ENCODE measurements at regions not wholly inside any gene's neighbourhood (a gene's known extent, or its start where the extent isn't known, plus 50 kb on each side); places are given as distances from the start of the nearest gene placed in this dataset.

- no peak for ATAC-seq
- TF ChIP-seq RARB (CRISPR knock-in tag; IDR thresholded peaks at IDR 0.05) (no peak), PPARA (CRISPR knock-in tag; IDR thresholded peaks at IDR 0.05; ENCODE audit: borderline replicate concordance) (no peak), PATZ1 (CRISPR knock-in tag; IDR thresholded peaks at IDR 0.05; ENCODE audit: borderline replicate concordance) (no peak), CREB5 (CRISPR knock-in tag; IDR thresholded peaks at IDR 0.05; ENCODE audit: low read depth) (no peak), CSRNP3 (CRISPR knock-in tag; IDR thresholded peaks at IDR 0.05) (no peak), ZNF565 (CRISPR knock-in tag; conservative IDR thresholded peaks at IDR 0.05; ENCODE audit: low read depth) (no peak), CSDC2 (CRISPR knock-in tag; IDR thresholded peaks at IDR 0.05) (no peak), TOX (CRISPR knock-in tag; IDR thresholded peaks at IDR 0.05; ENCODE audit: borderline replicate concordance) (no peak), GLIS3 (CRISPR knock-in tag; IDR thresholded peaks at IDR 0.05) (no peak), TSHZ2 (CRISPR knock-in tag; IDR thresholded peaks at IDR 0.05) (no peak), OSR1 (CRISPR knock-in tag; IDR thresholded peaks at IDR 0.05) (no peak), TCF4 (CRISPR knock-in tag; IDR thresholded peaks at IDR 0.05; ENCODE audit: borderline replicate concordance) (no peak), ARNTL (CRISPR knock-in tag; IDR thresholded peaks at IDR 0.05; ENCODE audit: borderline replicate concordance, low read depth) (no peak), POU6F1 (CRISPR knock-in tag; IDR thresholded peaks at IDR 0.05; ENCODE audit: borderline replicate concordance, low read depth) (no peak), ZNF70 (CRISPR knock-in tag; IDR thresholded peaks at IDR 0.05) (no peak), ZNF8 (CRISPR knock-in tag; IDR thresholded peaks at IDR 0.05) (no peak), ESRRG (CRISPR knock-in tag; IDR thresholded peaks at IDR 0.05) (no peak), ZC3H10 (CRISPR knock-in tag; IDR thresholded peaks at IDR 0.05) (no peak), ZFP3 (CRISPR knock-in tag; IDR thresholded peaks at IDR 0.05) (no peak)
These were observed 291.6 kb upstream of the DUSP10 start for GRCh38 chr1:222033450-222033849.

GRCh38 chr1:222031318-222031717, 289.4 kb upstream of the DUSP10 start:
- no peak for ATAC-seq
- TF ChIP-seq GLIS3 (CRISPR knock-in tag; IDR thresholded peaks at IDR 0.05) (no peak), TSHZ2 (CRISPR knock-in tag; IDR thresholded peaks at IDR 0.05) (no peak), ESRRG (CRISPR knock-in tag; IDR thresholded peaks at IDR 0.05) (no peak), CREB5 (CRISPR knock-in tag; IDR thresholded peaks at IDR 0.05; ENCODE audit: low read depth) (no peak), ZNF70 (CRISPR knock-in tag; IDR thresholded peaks at IDR 0.05) (no peak), ARNTL (CRISPR knock-in tag; IDR thresholded peaks at IDR 0.05; ENCODE audit: borderline replicate concordance, low read depth) (no peak)

Data from SK-N-SH treated with all-trans-retinoic acid at 6 μM for 48 hours (cell line).